Islet precursor cell (in vitro differentiated cells): ENCODE measurements at regions not wholly inside any gene's neighbourhood (a gene's known extent, or its start where the extent isn't known, plus 50 kb on each side); places are given as distances from the start of the nearest gene placed in this dataset.

Experiments
- DNase-seq: peaks from one replicate; pipeline ENCODE4 v3.0.0-alpha.2; 2018

DNA sequence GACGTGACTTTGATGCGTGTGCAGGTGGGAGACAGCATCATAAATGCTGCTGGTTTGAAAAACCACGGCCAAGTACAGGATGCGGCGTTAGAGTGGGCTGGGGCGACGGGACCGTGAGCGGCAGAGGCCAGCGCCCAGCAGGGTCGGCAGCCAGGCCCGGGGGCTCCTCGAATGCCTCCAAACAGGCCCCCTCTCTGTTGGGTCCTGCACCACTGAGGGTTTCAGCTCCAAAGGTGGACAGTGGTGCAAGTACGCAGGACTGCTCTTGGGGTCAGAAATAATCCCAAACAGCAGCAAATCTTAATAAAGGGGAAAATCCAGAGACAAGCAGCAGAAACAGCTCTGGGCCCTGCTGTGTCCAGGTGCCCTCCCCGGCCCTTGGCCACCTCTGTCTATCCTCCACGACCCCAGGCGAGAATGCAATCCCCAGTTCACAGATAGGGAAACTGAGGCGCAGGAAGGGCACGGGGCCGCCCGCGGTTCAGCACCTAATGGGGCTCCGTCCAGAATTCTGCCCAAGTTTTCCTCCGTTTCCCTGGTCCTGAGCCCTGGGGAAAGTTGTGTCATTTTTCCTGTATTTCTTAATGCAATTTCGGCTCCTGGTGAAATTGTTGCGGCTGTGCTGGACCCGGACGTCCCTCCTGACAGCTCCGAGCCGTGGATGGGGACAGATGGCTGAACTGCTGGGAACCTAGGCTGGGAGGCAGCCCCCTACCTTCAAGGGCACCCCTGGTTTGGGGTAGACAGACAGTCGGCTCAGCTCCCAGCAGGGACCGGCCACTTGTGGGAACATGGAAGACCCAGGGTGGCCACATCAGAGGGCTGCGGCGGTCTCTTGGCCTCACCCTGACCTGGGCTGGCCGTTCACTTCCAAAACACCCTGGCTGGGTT is 97.4 kb downstream of the FOXL3 start:
- DNase-seq = peak; percentile 38

DNA sequence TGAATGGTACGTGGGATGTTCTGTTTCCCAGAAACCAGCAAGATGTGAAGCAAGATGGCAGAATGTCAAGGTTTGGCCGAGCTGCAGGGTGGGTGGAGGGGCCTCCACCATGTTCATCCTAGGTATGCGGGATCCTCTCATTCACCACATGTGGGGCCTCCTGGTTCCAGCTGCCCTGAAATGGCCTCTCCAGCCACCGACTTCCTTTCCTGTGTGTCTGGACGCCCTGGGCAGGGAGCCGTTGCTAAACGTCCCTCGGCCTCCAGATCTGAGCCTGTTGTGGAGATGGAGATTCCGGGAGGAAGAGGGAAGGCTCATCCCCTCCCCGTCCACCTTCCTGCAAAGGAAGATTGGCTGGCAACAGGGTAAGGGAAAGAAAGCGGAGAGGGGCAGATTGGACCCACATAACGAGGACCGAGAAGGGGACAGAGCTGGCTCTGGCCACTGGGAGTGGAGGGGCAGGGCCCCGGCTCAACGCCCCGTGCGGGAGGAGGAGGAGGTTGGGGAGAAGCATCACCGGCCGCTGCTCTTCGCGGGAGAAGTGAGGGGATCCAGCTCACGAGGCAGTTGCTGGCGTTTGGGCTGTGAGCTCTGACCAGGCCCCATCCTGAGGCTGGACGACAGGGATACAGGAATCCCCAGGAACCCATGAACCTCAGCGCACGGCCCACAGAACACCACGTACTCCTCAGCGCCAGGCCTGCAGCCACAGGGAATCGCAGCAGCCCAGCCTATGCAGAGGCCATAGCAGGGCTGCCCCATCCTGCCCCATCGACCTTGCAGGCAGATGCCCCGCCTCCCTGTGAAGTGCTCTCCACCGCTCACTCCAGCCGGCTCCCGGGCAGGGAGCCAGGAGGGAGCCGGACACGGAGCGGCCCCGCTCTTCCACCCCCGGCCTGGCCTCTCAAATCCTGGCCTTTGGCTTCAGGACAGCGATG is 98.3 kb downstream of the FOXL3 start:
- no peak for DNase-seq

DNA sequence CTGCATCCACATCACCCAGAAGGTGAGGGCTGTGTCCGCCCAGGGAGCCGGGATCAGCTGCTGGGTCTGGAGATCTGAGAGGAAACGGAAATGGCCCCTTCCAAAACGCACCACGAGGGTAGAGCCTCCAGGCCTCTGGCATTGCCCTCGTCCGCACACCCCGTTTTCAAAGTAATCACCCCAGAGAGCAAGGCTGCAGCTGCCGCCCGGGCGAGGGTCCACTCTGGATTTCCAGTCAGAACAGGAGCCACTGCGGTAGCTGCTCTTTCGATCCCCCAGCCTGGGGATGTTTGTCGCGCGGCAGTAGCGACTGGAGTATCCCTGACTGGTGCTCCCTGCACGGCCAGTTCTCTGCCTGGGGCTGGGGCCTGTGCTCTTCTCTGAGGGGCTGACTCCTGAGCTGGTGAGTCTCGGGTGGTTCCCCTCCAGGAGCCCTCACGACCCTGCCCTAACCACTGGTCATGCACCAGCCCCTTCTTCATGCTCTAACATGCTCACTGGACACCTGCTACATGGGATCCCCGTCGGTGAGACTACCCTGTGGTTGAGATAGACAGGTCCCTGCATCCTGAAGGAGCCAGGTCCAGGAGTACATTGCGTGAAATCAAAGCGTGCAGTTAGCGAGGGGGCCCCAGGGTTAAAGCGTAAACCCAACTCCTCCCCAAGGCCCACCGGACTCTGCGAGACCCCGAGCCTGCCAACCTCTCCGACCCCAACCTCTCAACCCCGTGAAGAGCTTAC is 99.2 kb downstream of the FOXL3 start:
- peak; percentile 33 for DNase-seq

GRCh38 chr7:389911-390601 is 100.1 kb downstream of the FOXL3 start:
- DNase-seq = peak; percentile 42

DNA sequence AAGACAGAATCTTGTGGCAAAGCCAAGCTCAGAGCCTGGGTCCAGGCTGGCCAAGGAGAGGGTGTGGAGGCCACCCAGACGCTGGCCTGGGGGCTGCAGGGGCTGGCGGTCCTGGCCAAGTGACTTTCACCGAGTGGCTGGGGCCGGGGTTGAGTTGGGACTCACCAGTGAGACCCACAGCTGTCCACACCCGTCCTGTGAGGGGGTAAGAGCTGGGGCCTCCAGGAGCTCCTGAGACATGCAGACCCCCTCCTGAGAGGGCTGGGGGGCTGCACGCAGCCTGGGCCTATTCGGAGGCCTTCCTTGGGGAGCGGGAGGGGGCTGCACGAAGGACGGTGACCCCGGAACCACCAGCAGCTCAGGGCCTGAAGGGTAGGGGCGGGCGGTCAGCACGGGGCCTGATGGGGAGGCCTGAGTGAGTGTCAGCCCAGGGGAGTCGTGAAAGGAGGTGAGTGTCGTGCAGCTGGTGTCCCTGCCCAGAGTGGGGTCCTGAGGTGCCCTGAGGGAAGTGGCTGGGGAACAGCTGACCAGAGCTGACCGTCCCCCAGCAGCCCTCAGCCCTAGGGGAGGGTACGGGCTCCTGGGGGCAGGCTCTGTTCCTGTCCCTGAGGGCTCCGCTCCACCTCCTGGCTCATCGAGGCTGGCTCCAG is 100.9 kb downstream of the FOXL3 start:
- DNase-seq = peak; percentile 46

- peak; percentile 66 for DNase-seq
These were observed 101.5 kb downstream of the FOXL3 start for GRCh38 chr7:391411-391951.

GRCh38 chr7:391961-392524 is 102.1 kb downstream of the FOXL3 start:
- DNase-seq = peak; percentile 40

- DNase-seq = no peak
These were observed 102.9 kb downstream of the FOXL3 start for GRCh38 chr7:392822-393221.

DNA sequence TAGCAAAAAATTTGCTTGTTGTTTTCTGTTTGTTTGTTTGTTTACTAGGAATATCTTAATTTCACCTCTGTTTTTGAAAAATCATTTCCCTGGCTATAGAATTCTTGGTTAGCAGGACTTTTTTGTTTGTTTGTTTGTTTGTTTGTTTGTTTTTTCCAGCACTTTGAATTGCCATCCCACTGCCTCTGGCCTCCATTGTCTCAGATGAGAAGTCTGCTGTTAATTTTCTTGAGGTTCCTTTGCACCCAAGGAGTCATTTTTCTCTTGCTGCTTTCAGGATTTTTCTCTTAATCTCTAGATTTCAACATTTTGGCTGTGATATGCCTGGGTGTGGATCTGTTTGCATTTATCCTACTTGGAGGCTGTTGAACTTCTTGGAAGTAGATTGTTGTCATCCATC is 105.7 kb downstream of the FOXL3 start:
- DNase-seq = no peak

DNA sequence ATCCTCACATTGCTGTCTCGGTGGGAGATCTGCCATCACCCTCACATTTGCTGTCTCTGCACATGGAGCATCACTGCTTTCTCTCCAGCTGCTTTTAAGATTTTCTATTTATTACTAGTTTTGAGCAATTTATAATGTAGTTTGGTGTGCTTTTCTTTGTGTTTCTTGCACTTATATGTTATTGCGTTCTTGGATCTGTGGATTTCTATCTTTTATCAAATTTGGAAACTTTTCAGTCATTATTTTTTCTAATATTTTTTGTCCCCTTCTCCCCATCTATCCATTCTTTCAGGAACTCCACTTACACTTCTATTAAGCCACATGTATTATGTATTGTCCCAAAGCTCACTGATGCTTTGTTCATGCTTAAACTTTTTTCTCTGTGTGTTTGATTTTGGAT is 108.9 kb downstream of the FOXL3 start:
- no peak for DNase-seq

- DNase-seq = peak; percentile 32
These were observed 111.0 kb downstream of the FOXL3 start for GRCh38 chr7:400901-401485.

- DNase-seq = peak; percentile 27
These were observed 111.5 kb downstream of the FOXL3 start for GRCh38 chr7:401495-401894.

- peak; percentile 35 for DNase-seq
These were observed 114.7 kb downstream of the PDGFA start for GRCh38 chr7:404812-405488.

GRCh38 chr7:405489-406211 is 114.0 kb downstream of the PDGFA start:
- DNase-seq = peak; percentile 58

DNA sequence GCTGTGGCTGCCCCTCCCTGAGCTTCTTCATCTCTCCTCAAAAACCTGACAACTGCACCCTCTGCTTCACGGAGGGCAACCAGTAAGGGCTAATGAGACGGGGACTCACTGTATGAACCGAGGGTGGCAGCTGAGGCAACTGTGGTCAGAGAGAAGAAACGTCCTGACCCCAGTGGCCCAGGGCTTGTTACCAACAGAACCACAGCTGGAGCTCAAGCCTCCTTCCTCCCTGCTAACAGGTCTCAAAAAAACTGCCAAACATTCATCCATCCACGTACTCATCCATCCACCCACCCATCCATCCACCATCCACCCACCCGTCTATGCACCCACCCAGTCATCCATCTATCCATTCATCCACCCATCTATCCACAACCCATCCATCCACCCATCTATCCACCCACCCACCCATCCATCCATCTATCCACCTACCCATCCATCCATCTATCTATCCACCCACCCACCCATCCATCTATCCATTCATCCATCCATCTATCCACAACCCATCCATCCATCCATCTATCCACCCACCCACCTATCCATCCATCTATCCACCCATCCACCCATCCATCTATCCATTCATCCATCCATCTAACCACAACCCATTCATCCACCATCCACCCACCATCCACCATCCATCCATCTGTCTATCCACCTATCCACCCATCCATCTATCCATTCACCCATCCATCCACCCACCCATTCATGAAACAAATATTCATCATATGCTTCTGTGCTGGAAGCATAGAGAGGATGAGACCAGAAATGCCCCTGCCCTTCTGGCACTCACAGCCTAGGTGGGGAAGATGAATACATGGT is 111.7 kb downstream of the PDGFA start:
- DNase-seq = peak; percentile 29

DNA sequence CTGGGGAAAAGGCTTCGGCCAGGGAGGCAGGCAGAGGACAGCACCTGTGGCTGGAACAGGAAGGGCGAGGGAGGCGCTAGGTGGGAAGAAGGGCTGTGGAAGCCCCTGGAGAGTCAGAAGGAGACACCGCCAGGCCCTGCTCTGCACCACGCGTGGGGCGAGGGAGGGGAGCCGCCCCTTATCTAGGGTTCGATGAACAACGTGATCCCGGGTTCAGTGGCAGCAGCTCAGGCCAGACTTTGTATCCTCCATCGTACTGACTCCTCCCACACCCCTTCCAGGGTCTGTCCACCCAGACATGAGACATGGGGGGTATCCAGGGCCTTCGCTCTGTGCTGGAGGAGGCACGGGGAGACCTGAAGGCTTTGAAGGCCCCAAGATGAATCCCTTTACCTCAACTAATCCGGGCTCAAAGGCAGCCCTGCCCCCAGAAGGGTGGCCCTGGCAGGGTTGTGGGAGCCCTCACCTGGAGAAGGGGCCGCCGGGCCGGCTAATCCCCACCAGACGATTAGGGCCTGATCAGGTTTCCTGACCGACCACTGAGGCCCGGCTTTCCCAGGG is 110.8 kb downstream of the PDGFA start:
- DNase-seq = no peak

DNA sequence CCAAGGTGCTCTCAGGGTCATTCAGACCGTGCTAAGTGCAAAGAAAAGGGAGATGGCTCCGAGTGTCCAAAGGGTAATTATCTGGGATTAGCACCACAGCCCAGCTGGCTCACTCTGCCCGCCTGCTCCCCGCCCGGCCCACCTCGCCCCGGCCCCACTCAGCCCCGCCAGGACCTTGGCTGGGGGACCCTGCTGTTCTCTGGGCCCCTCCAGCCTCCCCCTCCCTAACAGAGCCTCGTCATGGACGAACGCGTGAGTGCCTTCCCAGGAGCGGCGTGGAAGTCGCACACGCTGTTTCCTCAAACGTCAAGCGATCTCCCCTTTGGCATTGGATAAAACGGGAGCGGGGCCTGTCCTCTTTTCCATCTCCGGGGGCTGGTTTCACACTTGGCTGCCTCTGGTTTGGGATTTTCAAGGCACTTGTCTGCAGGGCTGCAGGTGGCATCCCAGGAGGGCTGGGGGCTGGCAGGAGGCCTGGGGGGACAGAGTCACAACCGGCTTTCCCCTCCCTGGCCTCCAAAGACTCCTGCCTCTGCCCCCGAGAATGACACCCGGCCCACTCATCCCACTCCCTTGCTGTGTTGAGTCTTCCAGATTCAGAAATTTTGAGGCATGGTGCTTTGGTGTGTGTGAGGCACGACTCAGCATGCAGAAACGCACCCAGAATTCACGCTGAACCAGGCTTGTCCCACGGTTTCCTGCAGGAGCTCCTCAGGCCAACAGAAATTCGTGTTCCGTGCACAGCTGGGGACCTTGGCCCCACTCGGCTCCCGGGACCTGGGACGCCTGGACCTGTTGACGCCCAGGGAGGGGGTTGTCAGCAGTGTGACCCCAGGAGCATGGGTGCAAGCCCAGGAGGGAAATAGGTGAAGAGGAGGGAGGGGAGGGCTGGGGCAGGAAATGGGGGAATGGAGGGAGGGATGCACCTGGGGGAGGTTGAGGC is 110.0 kb downstream of the PDGFA start:
- DNase-seq = no peak
